Fibroblast of villous mesenchyme (primary cell): ENCODE measurements at regions not wholly inside any gene's neighbourhood (a gene's known extent, or its start where the extent isn't known, plus 50 kb on each side); places are given as distances from the start of the nearest gene placed in this dataset.

Experiments
- DNase-seq: peaks from one replicate; pipeline ENCODE4 v3.0.0-alpha.2; 2010; ENCODE audit warnings: low read depth
- H3K4me3 ChIP-seq: 2 replicates; pipeline ENCODE4 v1.5.1; 2011; ENCODE audit warnings: low read depth, mild to moderate bottlenecking, low read length
- CTCF ChIP-seq: IDR thresholded peaks from 2 replicates; pipeline ENCODE4 v1.5.1; 2012; ENCODE audit warnings: low read depth, mild to moderate bottlenecking, low read length; ENCODE audit not compliant: insufficient read depth

GRCh38 chr15:70503798-70504298 is 259.5 kb downstream of the UACA start:
- DNase-seq: no peak
- no peak overlapping the region for H3K4me3 ChIP-seq
- TF ChIP-seq CTCF: no peak

- H3K4me3 ChIP-seq: no peak overlapping the region
- no peak for TF ChIP-seq CTCF
- DNase-seq: no peak
These were observed 260.1 kb downstream of the UACA start for GRCh38 chr15:70503073-70503745.

- DNase-seq: no peak
- no peak overlapping the region for H3K4me3 ChIP-seq
- TF ChIP-seq CTCF: no peak
These were observed 260.8 kb downstream of the UACA start for GRCh38 chr15:70502529-70502928.

- no peak overlapping the region for H3K4me3 ChIP-seq
- no peak for TF ChIP-seq CTCF
- DNase-seq: no peak
These were observed 261.5 kb downstream of the UACA start for GRCh38 chr15:70501849-70502248.

GRCh38 chr15:70501121-70501727 is 262.1 kb downstream of the UACA start:
- DNase-seq: no peak
- H3K4me3 ChIP-seq: no peak overlapping the region
- TF ChIP-seq CTCF: no peak

GRCh38 chr15:70499791-70500190 is 263.6 kb downstream of the UACA start:
- TF ChIP-seq CTCF: no peak
- no peak overlapping the region for H3K4me3 ChIP-seq
- DNase-seq: no peak

- no peak for DNase-seq
- no peak overlapping the region for H3K4me3 ChIP-seq
- no peak for TF ChIP-seq CTCF
These were observed 265.2 kb downstream of the UACA start for GRCh38 chr15:70498096-70498626.
